Gastroesophageal sphincter (tissue), 4 donors: ENCODE measurements at regions not wholly inside any gene's neighbourhood (a gene's known extent, or its start where the extent isn't known, plus 50 kb on each side); places are given as distances from the start of the nearest gene placed in this dataset.

Source experiments
- ATAC-seq: fragments of 150-250 bp; one replicate; pipeline ENCODE4 v1.9.1; 2016; ENCODE audit warnings: mild to moderate bottlenecking, moderate library complexity
- H3K27ac ChIP-seq, 4 donors: fragments of 200-600 bp; sonication (generic) in 3 of 4; 1 replicate in 3 of 4; 2 replicates in 1 of 4; pipeline ENCODE4 v1.5.1; 2016 to 2019
- H3K27me3 ChIP-seq: fragments of 200-600 bp; sonication (generic); one replicate; pipeline ENCODE4 v1.5.1; 2019
- H3K36me3 ChIP-seq, 2 donors: fragments of 200-600 bp; sonication (generic); one replicate each; pipeline ENCODE4 v1.5.1; 2019; ENCODE audit warnings: control low read depth in 1 of 2
- H3K4me1 ChIP-seq, 3 donors: fragments of 200-600 bp; sonication (generic); 1 replicate in 2 of 3; 2 replicates in 1 of 3; pipeline ENCODE4 v1.5.1; 2016 to 2019; ENCODE audit warnings: control low read depth in 2 of 3
- H3K4me3 ChIP-seq, 2 donors: fragments of 200-600 bp; sonication (generic); one replicate each; pipeline ENCODE4 v1.5.1; 2019; ENCODE audit warnings: mild to moderate bottlenecking in 1 of 2, moderate library complexity in 1 of 2
- H3K9me3 ChIP-seq, 3 donors: fragments of 200-600 bp; sonication (generic); one replicate each; pipeline ENCODE4 v1.5.1; 2017 to 2019; ENCODE audit warnings: control low read depth in 2 of 3
- EP300 ChIP-seq: sonication (generic); formaldehyde crosslinking; IDR thresholded peaks from one replicate; pipeline ENCODE4 v1.6.1; 2017; ENCODE audit warnings: antibody characterized with exemption, mild to moderate bottlenecking
- POLR2A ChIP-seq, 2 donors: fragments of 450-650 bp; IDR thresholded peaks; one replicate each; pipeline ENCODE4 v1.6.1; 2017; ENCODE audit warnings: antibody characterized with exemption in 2 of 2, mild to moderate bottlenecking in 2 of 2, moderate library complexity in 1 of 2
- POLR2AphosphoS5 ChIP-seq: sonication (generic); formaldehyde crosslinking; IDR thresholded peaks from one replicate; pipeline ENCODE4 v1.6.1; 2017; ENCODE audit warnings: antibody characterized with exemption
- WGBS, 2 donors: methylation state at CpG; one replicate each; pipeline ENCODE4 v1.1.5; 2018; ENCODE audit warnings: low coverage in 1 of 2; 5-methylcytosine and 5-hydroxymethylcytosine counted together
- TF ChIP-seq, protein P1 (sequence below), 4 experiments: fragments of 200-600 bp in 2 of 4; fragments of 450-650 bp in 2 of 4; sonication (generic) in 1 of 4; IDR thresholded peaks; one replicate each; pipeline ENCODE4 v1.5.1; 2017 to 2019; ENCODE audit warnings: antibody characterized with exemption in 4 of 4, mild to moderate bottlenecking in 2 of 4, moderate library complexity in 2 of 4

DNA sequence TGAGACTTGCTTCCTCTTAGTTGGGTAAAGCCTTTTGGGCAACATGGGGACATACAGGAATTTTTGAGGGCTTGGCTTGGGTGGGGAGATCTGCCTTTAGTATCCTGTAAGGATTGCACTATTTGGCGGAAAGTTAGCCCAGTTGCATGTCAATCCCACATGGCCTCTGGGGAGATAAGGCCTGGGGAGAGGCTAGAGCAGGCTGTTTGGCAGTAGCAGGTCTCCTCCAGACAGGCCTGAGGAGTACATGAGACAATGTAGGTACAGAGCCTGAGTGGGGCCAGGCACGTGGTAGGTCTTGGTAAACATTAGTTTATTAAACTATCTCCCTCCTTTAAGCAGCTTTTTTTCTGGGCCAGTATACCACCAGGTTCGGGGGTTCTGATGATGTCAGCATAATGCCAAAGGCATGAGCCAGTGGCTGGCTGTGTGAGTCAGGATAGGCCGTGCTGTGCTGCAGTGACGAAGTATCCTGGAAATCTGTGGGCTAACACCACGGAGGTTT lies 147.9 kb downstream of the VEGFA start:
- no peak for ATAC-seq
- WGBS, 2 donors = 81 to 95% methylated on average over 4 of the region's 6 CpGs
- H3K36me3 ChIP-seq = no peaks in the 10 kb centered on the region
- TF ChIP-seq, protein P1, sequence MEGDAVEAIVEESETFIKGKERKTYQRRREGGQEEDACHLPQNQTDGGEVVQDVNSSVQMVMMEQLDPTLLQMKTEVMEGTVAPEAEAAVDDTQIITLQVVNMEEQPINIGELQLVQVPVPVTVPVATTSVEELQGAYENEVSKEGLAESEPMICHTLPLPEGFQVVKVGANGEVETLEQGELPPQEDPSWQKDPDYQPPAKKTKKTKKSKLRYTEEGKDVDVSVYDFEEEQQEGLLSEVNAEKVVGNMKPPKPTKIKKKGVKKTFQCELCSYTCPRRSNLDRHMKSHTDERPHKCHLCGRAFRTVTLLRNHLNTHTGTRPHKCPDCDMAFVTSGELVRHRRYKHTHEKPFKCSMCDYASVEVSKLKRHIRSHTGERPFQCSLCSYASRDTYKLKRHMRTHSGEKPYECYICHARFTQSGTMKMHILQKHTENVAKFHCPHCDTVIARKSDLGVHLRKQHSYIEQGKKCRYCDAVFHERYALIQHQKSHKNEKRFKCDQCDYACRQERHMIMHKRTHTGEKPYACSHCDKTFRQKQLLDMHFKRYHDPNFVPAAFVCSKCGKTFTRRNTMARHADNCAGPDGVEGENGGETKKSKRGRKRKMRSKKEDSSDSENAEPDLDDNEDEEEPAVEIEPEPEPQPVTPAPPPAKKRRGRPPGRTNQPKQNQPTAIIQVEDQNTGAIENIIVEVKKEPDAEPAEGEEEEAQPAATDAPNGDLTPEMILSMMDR (IDR thresholded peaks at IDR 0.05) = no peak
- TF ChIP-seq EP300 (no peak), POLR2A (IDR thresholded peaks at IDR 0.05) (no peak), POLR2AphosphoS5 (no peak)
- no peak overlapping the region for H3K4me3 ChIP-seq
- no peaks in the 10 kb centered on the region for H3K4me1 ChIP-seq
- H3K9me3 ChIP-seq = no peaks in the 10 kb centered on the region
- no peak overlapping the region for H3K27ac ChIP-seq
- no peaks in the 10 kb centered on the region for H3K27me3 ChIP-seq

DNA sequence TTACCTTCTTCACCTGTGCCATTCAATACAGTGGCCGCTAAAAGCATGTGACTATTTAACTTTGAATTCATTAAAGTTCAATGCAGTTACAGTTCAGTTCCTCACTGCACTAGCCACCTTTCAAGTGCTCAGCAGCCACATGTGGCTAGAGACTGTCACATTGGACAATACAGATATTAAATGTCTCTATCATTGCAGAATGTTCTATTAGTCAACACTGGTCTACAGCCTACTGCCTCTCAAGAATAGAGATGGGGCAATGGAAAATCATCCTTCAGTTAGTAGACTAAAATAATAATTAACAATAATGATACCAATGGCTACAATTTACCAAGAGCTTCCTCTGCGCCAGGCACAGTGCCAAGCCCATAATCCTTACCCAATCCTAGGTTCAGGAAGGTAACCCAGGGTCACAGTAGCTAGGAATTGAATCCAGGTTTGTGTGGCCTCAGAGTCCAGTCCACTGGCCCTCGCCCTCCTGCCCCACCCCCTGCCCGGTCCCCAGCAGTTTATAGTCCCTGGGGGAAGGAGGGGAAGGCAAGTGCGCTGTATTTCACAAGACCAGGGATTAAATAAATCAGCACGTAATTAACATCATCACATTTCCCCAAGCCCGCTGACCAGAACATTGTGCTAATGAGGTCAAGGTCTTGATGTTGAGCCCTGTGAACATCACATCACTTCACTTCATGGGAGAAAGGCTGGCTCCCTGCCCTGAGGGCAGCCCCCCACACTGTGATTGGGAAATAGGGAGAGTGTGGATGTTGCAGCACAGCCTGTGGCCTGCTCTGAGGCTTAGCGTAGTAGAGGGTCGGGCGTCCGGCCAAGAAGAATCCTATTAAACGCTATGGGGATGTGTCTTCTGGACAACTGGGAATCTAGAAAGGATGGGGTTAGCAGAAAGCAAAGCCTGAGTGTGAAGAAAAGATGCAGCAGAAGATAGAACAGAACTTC lies 147.2 kb downstream of the VEGFA start:
- 77 to 94% methylated on average over 4 to 11 of the region's 12 CpGs for WGBS, 2 donors
- no peak for TF ChIP-seq POLR2A (IDR thresholded peaks at IDR 0.05)
- no peak for TF ChIP-seq EP300
- TF ChIP-seq POLR2AphosphoS5 = no peak
- TF ChIP-seq, protein P1 (IDR thresholded peaks at IDR 0.05) = no peak
- no peak overlapping the region for H3K27ac ChIP-seq
- H3K36me3 ChIP-seq = no peaks in the 10 kb centered on the region
- no peaks in the 10 kb centered on the region for H3K27me3 ChIP-seq
- H3K9me3 ChIP-seq = no peaks in the 10 kb centered on the region
- peak; percentile 48 for ATAC-seq
- H3K4me3 ChIP-seq = no peak overlapping the region
- H3K4me1 ChIP-seq = no peaks in the 10 kb centered on the region

DNA sequence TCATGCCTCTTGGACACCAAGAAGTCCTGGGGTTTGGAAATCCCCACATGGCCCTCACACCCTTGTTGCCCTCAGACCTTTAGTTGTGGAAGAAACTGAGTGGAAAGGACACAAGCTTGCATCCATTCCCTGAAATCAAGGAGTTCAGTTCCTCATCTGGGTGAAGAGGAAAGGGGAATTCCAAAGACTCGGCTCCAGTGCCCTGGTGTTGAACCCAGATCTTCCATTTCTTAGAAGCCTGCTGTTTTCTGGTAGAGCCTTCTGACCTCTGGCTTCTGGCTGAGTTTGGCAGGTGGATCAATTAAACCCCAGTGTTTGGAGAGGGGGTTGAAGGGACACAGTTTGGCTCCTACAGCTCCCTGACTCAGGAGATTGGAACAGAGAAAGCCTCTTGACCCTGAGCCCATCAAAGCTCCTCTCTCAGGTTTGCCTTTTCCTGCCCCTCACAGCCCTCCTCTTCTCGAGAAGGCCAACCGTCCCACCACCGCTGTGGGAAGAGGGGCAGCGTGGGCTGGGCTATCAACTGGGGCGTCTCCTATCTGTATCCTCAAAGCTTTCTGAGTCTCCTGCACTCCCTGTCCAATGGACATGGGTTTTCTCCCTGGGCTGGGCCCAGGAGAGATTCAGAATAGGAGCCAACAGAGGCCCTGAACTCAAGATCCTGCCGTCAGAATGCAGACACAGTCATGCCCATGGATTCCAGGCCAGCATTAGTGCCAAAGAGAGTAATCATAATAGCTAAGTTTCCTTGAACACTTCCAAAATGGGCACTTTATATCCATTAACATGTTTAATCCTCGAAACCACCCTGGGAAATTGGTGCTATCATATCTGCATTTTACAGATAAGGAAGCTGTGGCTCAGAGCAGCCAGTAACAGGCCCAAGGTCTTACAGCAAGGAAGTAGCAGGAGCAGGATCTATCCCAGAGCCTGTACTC lies 146.2 kb downstream of the VEGFA start:
- no peaks in the 10 kb centered on the region for H3K4me1 ChIP-seq
- no peaks in the 10 kb centered on the region for H3K36me3 ChIP-seq
- no peaks in the 10 kb centered on the region for H3K27me3 ChIP-seq
- no peaks in the 10 kb centered on the region for H3K9me3 ChIP-seq
- 69 to 84% methylated on average over 2 of the region's 8 CpGs for WGBS, 2 donors
- TF ChIP-seq POLR2A (IDR thresholded peaks at IDR 0.05) (no peak), EP300 (no peak), POLR2AphosphoS5 (no peak)
- TF ChIP-seq, protein P1 (IDR thresholded peaks at IDR 0.05) = no peak
- H3K27ac ChIP-seq = no peak overlapping the region
- H3K4me3 ChIP-seq = no peak overlapping the region
- no peak for ATAC-seq

DNA sequence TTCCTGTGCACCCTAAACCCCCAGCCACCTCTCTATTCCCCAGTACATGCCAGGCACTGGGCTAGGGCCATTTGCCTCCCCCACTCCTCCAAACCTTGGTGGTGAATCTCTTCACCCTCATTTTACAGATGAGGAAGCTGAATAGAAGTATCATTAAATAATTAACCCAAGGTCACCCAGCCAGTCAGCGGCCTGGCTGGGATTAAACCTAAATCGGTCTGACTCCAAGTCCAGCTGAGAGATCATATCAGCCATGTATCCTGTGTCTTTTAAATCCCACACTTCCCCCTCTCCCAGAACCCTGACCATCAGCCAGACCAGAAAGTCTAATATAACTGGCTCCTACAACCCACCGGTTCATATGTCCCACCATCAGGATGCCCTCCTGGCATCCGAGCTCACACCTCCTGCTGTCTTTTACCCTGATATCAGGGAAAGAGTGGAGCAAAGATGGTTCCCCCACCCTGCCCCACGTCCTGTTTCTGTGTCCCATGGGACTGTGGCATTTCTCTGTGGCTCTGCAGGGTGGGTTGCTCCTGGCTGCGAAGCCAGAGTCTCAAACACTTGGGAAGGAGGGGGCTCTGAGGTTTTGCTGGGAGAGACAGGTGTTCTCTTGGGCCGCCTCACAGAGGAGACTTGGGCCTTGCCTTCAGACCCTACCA lies 145.3 kb downstream of the VEGFA start:
- no peaks in the 10 kb centered on the region for H3K36me3 ChIP-seq
- H3K27ac ChIP-seq = no peak overlapping the region
- ATAC-seq = no peak
- H3K4me1 ChIP-seq = no peaks in the 10 kb centered on the region
- H3K27me3 ChIP-seq = no peaks in the 10 kb centered on the region
- H3K9me3 ChIP-seq = no peaks in the 10 kb centered on the region
- TF ChIP-seq EP300 (no peak), POLR2AphosphoS5 (no peak), POLR2A (IDR thresholded peaks at IDR 0.05) (no peak)
- TF ChIP-seq, protein P1 (IDR thresholded peaks at IDR 0.05) = no peak
- 86 to 88% methylated on average over 6 to 7 of the region's 7 CpGs for WGBS, 2 donors
- no peak overlapping the region for H3K4me3 ChIP-seq
